SK-N-MC (cell line): ENCODE measurements at regions not wholly inside any gene's neighbourhood (a gene's known extent, or its start where the extent isn't known, plus 50 kb on each side); places are given as distances from the start of the nearest gene placed in this dataset.
A peak's percentile ranks its signal among the peaks of the same experiment; 100 is the strongest.

Experiments used
- DNase-seq: peaks from one replicate; pipeline ENCODE4 v3.0.0-alpha.2; 2011; ENCODE audit warnings: low read depth, low spot score
- H3K27ac ChIP-seq: fragments of 200-600 bp; sonication (generic); 2 replicates; pipeline ENCODE4 v1.5.1; 2016; ENCODE audit warnings: mixed run types
- H3K36me3 ChIP-seq: fragments of 200-600 bp; sonication (generic); 2 replicates; pipeline ENCODE4 v1.6.1; 2017; ENCODE audit warnings: antibody characterized with exemption, low read length, mixed read lengths; ENCODE audit not compliant: insufficient read depth
- H3K4me3 ChIP-seq: fragments of 200-600 bp; sonication (generic); 2 replicates; pipeline ENCODE4 v1.5.1; 2016
- H3K9ac ChIP-seq: fragments of 200-600 bp; sonication (generic); 2 replicates; pipeline ENCODE4 v1.8.0; 2017; ENCODE audit warnings: mixed run types, mixed read lengths; ENCODE audit not compliant: insufficient read length
- H3K9me3 ChIP-seq: fragments of 200-600 bp; sonication (generic); 2 replicates; pipeline ENCODE4 v1.6.1; 2017; ENCODE audit warnings: low read depth, mild to moderate bottlenecking, antibody characterized with exemption, low read length, moderate library complexity, mixed read lengths
- EZH2 ChIP-seq: fragments of 200-600 bp; sonication (generic); IDR thresholded peaks from one replicate; pipeline ENCODE4 v1.6.1; 2017; ENCODE audit warnings: antibody characterized with exemption
- FOXP2 ChIP-seq: optimal IDR thresholded peaks from 2 replicates; pipeline ENCODE3; 2011; ENCODE audit warnings: mild to moderate bottlenecking, moderate library complexity; ENCODE audit not compliant: insufficient read depth; ENCODE audit errors: extremely low read length, control extremely low read depth
- POLR2AphosphoS5 ChIP-seq: IDR thresholded peaks from 2 replicates; pipeline ENCODE4 v1.6.1; 2012; ENCODE audit warnings: mild to moderate bottlenecking, low read depth, low read length, borderline replicate concordance

GRCh38 chr6:168181316-168181715, 102.3 kb upstream of the FRMD1 start:
- no peak overlapping the region for H3K27ac ChIP-seq
- H3K9me3 ChIP-seq, result no peaks in the 10 kb centered on the region
- no peak for TF ChIP-seq EZH2
- TF ChIP-seq POLR2AphosphoS5, result no peak
- no peak overlapping the region for H3K4me3 ChIP-seq
- DNase-seq, result no peak
- no peaks in the 10 kb centered on the region for H3K36me3 ChIP-seq
- no peak overlapping the region for H3K9ac ChIP-seq

- no peak overlapping the region for H3K27ac ChIP-seq
- no peak overlapping the region for H3K9ac ChIP-seq
- TF ChIP-seq FOXP2 (no peak), POLR2AphosphoS5 (no peak), EZH2 (no peak)
- H3K36me3 ChIP-seq, result no peaks in the 10 kb centered on the region
- DNase-seq, result no peak
- no peaks in the 10 kb centered on the region for H3K9me3 ChIP-seq
- no peak overlapping the region for H3K4me3 ChIP-seq
Measured at GRCh38 chr6:168180548-168181011, 101.6 kb upstream of the FRMD1 start.

GRCh38 chr6:168179702-168180382, 100.8 kb upstream of the FRMD1 start:
- no peak for DNase-seq
- H3K4me3 ChIP-seq, result no peak overlapping the region
- H3K9ac ChIP-seq, result no peak overlapping the region
- no peaks in the 10 kb centered on the region for H3K36me3 ChIP-seq
- H3K27ac ChIP-seq, result no peak overlapping the region
- no peak for TF ChIP-seq EZH2
- TF ChIP-seq FOXP2, result no peak
- no peak for TF ChIP-seq POLR2AphosphoS5
- H3K9me3 ChIP-seq, result no peaks in the 10 kb centered on the region

- Histone ChIP-seq H3K27ac (no peak overlapping the region), H3K9ac (no peak overlapping the region), H3K36me3 (no peaks in the 10 kb centered on the region), H3K9me3 (no peaks in the 10 kb centered on the region), H3K4me3 (no peak overlapping the region)
- DNase-seq, result no peak
- TF ChIP-seq POLR2AphosphoS5 (no peak), FOXP2 (no peak), EZH2 (no peak)
Measured at GRCh38 chr6:168179133-168179532, 100.1 kb upstream of the FRMD1 start.

- TF ChIP-seq EZH2 (no peak), POLR2AphosphoS5 (no peak), FOXP2 (no peak)
Measured at GRCh38 chr6:168177103-168177891, 98.3 kb upstream of the FRMD1 start.

GRCh38 chr6:168171673-168172353, 92.8 kb upstream of the FRMD1 start:
- no peak for TF ChIP-seq FOXP2
- TF ChIP-seq EZH2, result no peak
- TF ChIP-seq POLR2AphosphoS5, result no peak
- Histone ChIP-seq H3K36me3 (no peaks in the 10 kb centered on the region), H3K27ac (peak overlapping the region; percentile 55), H3K4me3 (no peak overlapping the region), H3K9me3 (no peaks in the 10 kb centered on the region; the same call in 1 of the 2 replicates), H3K9ac (no peak overlapping the region)
- DNase-seq, result no peak

More at GRCh38 chr6:168177103-168177891, 98.3 kb upstream of the FRMD1 start:
- Histone ChIP-seq H3K4me3 (no peak overlapping the region), H3K36me3 (no peaks in the 10 kb centered on the region), H3K27ac (no peak overlapping the region), H3K9ac (no peak overlapping the region), H3K9me3 (no peaks in the 10 kb centered on the region)
- no peak for DNase-seq

GRCh38 chr6:168170841-168171601, 92.0 kb upstream of the FRMD1 start:
- H3K36me3 ChIP-seq, result no peaks in the 10 kb centered on the region
- no peak overlapping the region for H3K4me3 ChIP-seq
- no peak overlapping the region; the same call in 1 of the 2 replicates for H3K27ac ChIP-seq
- DNase-seq, result no peak
- no peak overlapping the region for H3K9ac ChIP-seq
- TF ChIP-seq EZH2 (no peak), FOXP2 (no peak), POLR2AphosphoS5 (no peak)
- no peaks in the 10 kb centered on the region; the same call in 1 of the 2 replicates for H3K9me3 ChIP-seq
